ENCODE measurements at regions not wholly inside any gene's neighbourhood (a gene's known extent, or its start where the extent isn't known, plus 50 kb on each side); places are given as distances from the start of the nearest gene placed in this dataset.

GRCh38 chr6:154885214-154885613 is 109.9 kb upstream of the TIAM2 start:
- no peaks in the 10 kb centered on the region for H3K36me3 Mint-ChIP-seq
- Histone ChIP-seq H3K27me3 (ENCODE audit: control insufficient read depth, insufficient read depth, low read length) (no peaks in the 10 kb centered on the region), H3K27ac (ENCODE audit: low read length) (no peak overlapping the region), H3K4me3 (ENCODE audit: low read length) (no peak overlapping the region), H3K4me1 (ENCODE audit: control insufficient read depth, insufficient read depth, low read length) (no peaks in the 10 kb centered on the region), H3K36me3 (ENCODE audit: control insufficient read depth, insufficient read depth, low read length) (no peaks in the 10 kb centered on the region), H3K9me3 (ENCODE audit: control insufficient read depth, insufficient read depth, low read length) (no peaks in the 10 kb centered on the region)
- 90% methylated on average over 2 of the region's 2 CpGs for WGBS (ENCODE audit: insufficient coverage)
- no peak overlapping the region for H3K4me3 Mint-ChIP-seq
- intact Hi-C loops (cut with micrococcal nuclease), result no loop called here
- TF ChIP-seq CTCF (IDR thresholded peaks at IDR 0.05), result no peak
- DNase-seq (no peak), ATAC-seq (no peak)
- H3K4me1 Mint-ChIP-seq, result peaks cover 16 to 25% of the 10 kb centered on the region in 2 donors
- H3K27ac Mint-ChIP-seq, result no peak overlapping the region
- no peaks in the 10 kb centered on the region for H3K27me3 Mint-ChIP-seq (ENCODE audit: low read depth in 2 of 2)
- no peaks in the 10 kb centered on the region for H3K9me3 Mint-ChIP-seq

GRCh38 chr6:154886016-154886415 is 109.1 kb upstream of the TIAM2 start:
- Histone ChIP-seq H3K4me3 (ENCODE audit: low read length) (no peak overlapping the region), H3K27ac (ENCODE audit: low read length) (no peak overlapping the region), H3K27me3 (ENCODE audit: control insufficient read depth, insufficient read depth, low read length) (no peaks in the 10 kb centered on the region), H3K9me3 (ENCODE audit: control insufficient read depth, insufficient read depth, low read length) (no peaks in the 10 kb centered on the region), H3K36me3 (ENCODE audit: control insufficient read depth, insufficient read depth, low read length) (no peaks in the 10 kb centered on the region), H3K4me1 (ENCODE audit: control insufficient read depth, insufficient read depth, low read length) (no peaks in the 10 kb centered on the region)
- intact Hi-C loops (cut with micrococcal nuclease), result no loop called here
- Mint-ChIP-seq H3K4me1 (peaks cover 16 to 25% of the 10 kb centered on the region in 2 donors), H3K9me3 (no peaks in the 10 kb centered on the region), H3K36me3 (no peaks in the 10 kb centered on the region), H3K27ac (no peak overlapping the region), H3K4me3 (no peak overlapping the region), H3K27me3 (ENCODE audit: low read depth in 2 of 2) (no peaks in the 10 kb centered on the region)
- ATAC-seq (no peak), DNase-seq (no peak)
- 94% methylated on average over 4 of the region's 4 CpGs for WGBS (ENCODE audit: insufficient coverage)
- no peak for TF ChIP-seq CTCF (IDR thresholded peaks at IDR 0.05)

DNA sequence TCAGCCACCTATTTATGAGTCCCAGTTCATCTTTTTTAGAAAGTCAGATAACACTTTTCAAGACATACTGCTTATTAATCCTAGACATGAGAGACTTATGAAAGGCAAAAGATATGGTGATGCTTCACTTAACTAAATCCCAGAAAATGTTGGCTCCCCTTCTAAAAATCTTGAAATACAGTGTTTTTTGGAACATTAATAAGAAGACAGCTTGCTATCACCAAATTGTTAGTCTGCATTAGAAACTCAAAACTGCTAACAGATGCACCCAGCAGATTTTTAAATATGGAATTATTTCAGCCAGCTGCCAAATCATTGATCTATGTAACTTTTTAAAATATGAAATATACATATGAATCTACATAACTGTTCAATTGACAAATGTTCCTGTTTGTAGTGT is 108.6 kb upstream of the TIAM2 start:
- no peak overlapping the region for H3K4me3 ChIP-seq (ENCODE audit: low read length)
- no peaks in the 10 kb centered on the region for H3K36me3 ChIP-seq (ENCODE audit: control insufficient read depth, insufficient read depth, low read length)
- ATAC-seq (no peak), DNase-seq (no peak)
- no peaks in the 10 kb centered on the region for H3K4me1 ChIP-seq (ENCODE audit: control insufficient read depth, insufficient read depth, low read length)
- Mint-ChIP-seq H3K4me1 (peaks cover 16 to 25% of the 10 kb centered on the region in 2 donors), H3K9me3 (no peaks in the 10 kb centered on the region), H3K36me3 (no peaks in the 10 kb centered on the region), H3K27ac (no peak overlapping the region), H3K4me3 (no peak overlapping the region), H3K27me3 (ENCODE audit: low read depth in 2 of 2) (no peaks in the 10 kb centered on the region)
- no peaks in the 10 kb centered on the region for H3K9me3 ChIP-seq (ENCODE audit: control insufficient read depth, insufficient read depth, low read length)
- intact Hi-C loops (cut with micrococcal nuclease), result no loop called here
- H3K27me3 ChIP-seq (ENCODE audit: control insufficient read depth, insufficient read depth, low read length), result no peaks in the 10 kb centered on the region
- no peak for TF ChIP-seq CTCF (IDR thresholded peaks at IDR 0.05)
- no peak overlapping the region for H3K27ac ChIP-seq (ENCODE audit: low read length)

- WGBS (ENCODE audit: insufficient coverage), result 90% methylated on average over 1 of the region's 5 CpGs
- Histone ChIP-seq H3K27me3 (ENCODE audit: control insufficient read depth, insufficient read depth, low read length) (no peaks in the 10 kb centered on the region), H3K36me3 (ENCODE audit: control insufficient read depth, insufficient read depth, low read length) (no peaks in the 10 kb centered on the region), H3K4me1 (ENCODE audit: control insufficient read depth, insufficient read depth, low read length) (no peaks in the 10 kb centered on the region), H3K9me3 (ENCODE audit: control insufficient read depth, insufficient read depth, low read length) (no peaks in the 10 kb centered on the region), H3K27ac (ENCODE audit: low read length) (no peak overlapping the region), H3K4me3 (ENCODE audit: low read length) (no peak overlapping the region)
- intact Hi-C loops (cut with micrococcal nuclease), result no loop called here
- ATAC-seq, result no peak
- H3K27ac Mint-ChIP-seq, result no peak overlapping the region
- no peak for DNase-seq
- peaks cover 16 to 23% of the 10 kb centered on the region in 2 donors for H3K4me1 Mint-ChIP-seq
- H3K9me3 Mint-ChIP-seq, result no peaks in the 10 kb centered on the region
- no peak overlapping the region for H3K4me3 Mint-ChIP-seq
- no peaks in the 10 kb centered on the region for H3K27me3 Mint-ChIP-seq (ENCODE audit: low read depth in 2 of 2)
- H3K36me3 Mint-ChIP-seq, result no peaks in the 10 kb centered on the region
- no peak for TF ChIP-seq CTCF (IDR thresholded peaks at IDR 0.05)
Measured at GRCh38 chr6:154887051-154887450, 108.1 kb upstream of the TIAM2 start.
